ENCODE measurements at regions not wholly inside any gene's neighbourhood (a gene's known extent, or its start where the extent isn't known, plus 50 kb on each side); places are given as distances from the start of the nearest gene placed in this dataset.

DNA sequence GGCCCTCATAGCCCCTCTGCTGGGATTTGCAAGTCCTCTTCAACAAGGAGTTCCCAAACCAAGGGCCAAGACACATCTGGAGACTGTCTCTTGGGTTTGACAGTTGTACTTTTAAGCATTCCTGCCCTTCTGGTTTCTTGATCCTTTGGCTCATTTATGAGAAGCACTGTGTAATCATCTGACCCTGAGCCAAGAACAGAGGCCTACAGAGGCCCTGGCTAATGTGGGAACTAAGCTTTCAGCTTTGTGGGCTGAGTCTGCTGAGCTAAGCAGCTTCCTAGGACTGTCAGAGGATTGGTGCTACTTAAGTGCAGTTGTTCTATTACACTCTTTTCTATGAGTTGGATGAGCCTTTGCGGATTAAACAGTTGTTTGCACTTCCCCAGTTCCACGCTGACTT lies 178.3 kb downstream of the KBTBD8 start:
- TF ChIP-seq, protein P1, sequence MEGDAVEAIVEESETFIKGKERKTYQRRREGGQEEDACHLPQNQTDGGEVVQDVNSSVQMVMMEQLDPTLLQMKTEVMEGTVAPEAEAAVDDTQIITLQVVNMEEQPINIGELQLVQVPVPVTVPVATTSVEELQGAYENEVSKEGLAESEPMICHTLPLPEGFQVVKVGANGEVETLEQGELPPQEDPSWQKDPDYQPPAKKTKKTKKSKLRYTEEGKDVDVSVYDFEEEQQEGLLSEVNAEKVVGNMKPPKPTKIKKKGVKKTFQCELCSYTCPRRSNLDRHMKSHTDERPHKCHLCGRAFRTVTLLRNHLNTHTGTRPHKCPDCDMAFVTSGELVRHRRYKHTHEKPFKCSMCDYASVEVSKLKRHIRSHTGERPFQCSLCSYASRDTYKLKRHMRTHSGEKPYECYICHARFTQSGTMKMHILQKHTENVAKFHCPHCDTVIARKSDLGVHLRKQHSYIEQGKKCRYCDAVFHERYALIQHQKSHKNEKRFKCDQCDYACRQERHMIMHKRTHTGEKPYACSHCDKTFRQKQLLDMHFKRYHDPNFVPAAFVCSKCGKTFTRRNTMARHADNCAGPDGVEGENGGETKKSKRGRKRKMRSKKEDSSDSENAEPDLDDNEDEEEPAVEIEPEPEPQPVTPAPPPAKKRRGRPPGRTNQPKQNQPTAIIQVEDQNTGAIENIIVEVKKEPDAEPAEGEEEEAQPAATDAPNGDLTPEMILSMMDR (IDR thresholded peaks at IDR 0.05; ENCODE audit: low read depth, low read length, missing input control), result no peak
- TF ChIP-seq FOXA2 (IDR thresholded peaks at IDR 0.05) (no peak), GABPA (IDR thresholded peaks at IDR 0.05 in 1 of 2, conservative IDR thresholded peaks at IDR 0.05 in 1 of 2) (no peak)
